Astrocyte (in vitro differentiated cells and primary cell): ENCODE measurements at regions not wholly inside any gene's neighbourhood (a gene's known extent, or its start where the extent isn't known, plus 50 kb on each side); places are given as distances from the start of the nearest gene placed in this dataset.

Source experiments
- DNase-seq: peaks from one replicate; pipeline ENCODE4 v3.0.0-alpha.2; 2010; ENCODE audit warnings: low read depth
- FAIRE-seq: peaks from 2 replicates; lab custom pipeline; 2011; peaks lifted over from hg19 to GRCh38; lab: Jason Lieb, UNC
- H2AFZ ChIP-seq: 2 replicates; pipeline ENCODE4 v1.6.0; 2012; ENCODE audit warnings: low read depth, low read length, inconsistent platforms
- H3K27ac ChIP-seq: 2 replicates; pipeline ENCODE4 v1.5.1; 2011; ENCODE audit warnings: low read depth, low read length, inconsistent platforms
- H3K27me3 ChIP-seq: 2 replicates; pipeline ENCODE4 v1.6.0; 2011; ENCODE audit warnings: low read length, inconsistent platforms; ENCODE audit not compliant: insufficient read depth
- H3K36me3 ChIP-seq: 2 replicates; pipeline ENCODE4 v1.5.1; 2011; ENCODE audit warnings: low read length, inconsistent platforms; ENCODE audit not compliant: insufficient read depth
- H3K4me1 ChIP-seq: 2 replicates; pipeline ENCODE4 v1.5.1; 2011; ENCODE audit warnings: low read length, inconsistent platforms; ENCODE audit not compliant: insufficient read depth
- H3K4me2 ChIP-seq: 2 replicates; pipeline ENCODE4 v1.6.0; 2012; ENCODE audit warnings: low read length, inconsistent platforms
- H3K4me3 ChIP-seq: 2 replicates; pipeline ENCODE4 v1.5.1; 2011; ENCODE audit warnings: low read depth, mild to moderate bottlenecking, low read length, inconsistent platforms; ENCODE audit not compliant: insufficient read depth
- H3K79me2 ChIP-seq: 2 replicates; pipeline ENCODE4 v1.6.0; 2012; ENCODE audit warnings: mild to moderate bottlenecking, low read length, inconsistent platforms; ENCODE audit not compliant: insufficient read depth
- H3K9ac ChIP-seq: 2 replicates; pipeline ENCODE4 v1.6.0; 2012; ENCODE audit warnings: mild to moderate bottlenecking, low read length, inconsistent platforms
- H3K9me3 ChIP-seq: 2 replicates; pipeline ENCODE4 v1.5.1; 2012; ENCODE audit warnings: low read depth, mild to moderate bottlenecking, low read length, inconsistent platforms; ENCODE audit not compliant: insufficient read depth
- H4K20me1 ChIP-seq: 2 replicates; pipeline ENCODE4 v1.6.0; 2012; ENCODE audit warnings: low read length, inconsistent platforms; ENCODE audit not compliant: insufficient read depth
- H3K27ac Mint-ChIP-seq: one replicate; pipeline ENCODE4 v1.8.0; 2021; ENCODE audit warnings: mild to moderate bottlenecking, mixed read lengths; ENCODE audit not compliant: unreplicated experiment
- H3K27me3 Mint-ChIP-seq: one replicate; pipeline ENCODE4 v1.8.0; 2021; ENCODE audit warnings: low read depth, mixed read lengths; ENCODE audit not compliant: unreplicated experiment
- H3K36me3 Mint-ChIP-seq: one replicate; pipeline ENCODE4 v1.8.0; 2021; ENCODE audit warnings: low read depth, mixed read lengths; ENCODE audit not compliant: unreplicated experiment
- H3K4me1 Mint-ChIP-seq: one replicate; pipeline ENCODE4 v1.8.0; 2021; ENCODE audit warnings: low read depth, mixed read lengths; ENCODE audit not compliant: unreplicated experiment
- H3K4me3 Mint-ChIP-seq: one replicate; pipeline ENCODE4 v1.8.0; 2021; ENCODE audit warnings: mild to moderate bottlenecking, moderate library complexity, mixed read lengths; ENCODE audit not compliant: unreplicated experiment
- H3K9me3 Mint-ChIP-seq: one replicate; pipeline ENCODE4 v1.8.0; 2021; ENCODE audit warnings: mild to moderate bottlenecking, mixed read lengths; ENCODE audit not compliant: unreplicated experiment
- EZH2 ChIP-seq: IDR thresholded peaks from 2 replicates; pipeline ENCODE4 v1.6.1; 2012; ENCODE audit warnings: mild to moderate bottlenecking, low read length, inconsistent platforms; ENCODE audit not compliant: insufficient read depth
- TF ChIP-seq, protein P1 (sequence below): IDR thresholded peaks from 2 replicates; pipeline ENCODE4 v1.5.1; 2011; ENCODE audit warnings: low read depth, mild to moderate bottlenecking, inconsistent platforms, low read length, moderate library complexity; ENCODE audit not compliant: insufficient read depth

DNA sequence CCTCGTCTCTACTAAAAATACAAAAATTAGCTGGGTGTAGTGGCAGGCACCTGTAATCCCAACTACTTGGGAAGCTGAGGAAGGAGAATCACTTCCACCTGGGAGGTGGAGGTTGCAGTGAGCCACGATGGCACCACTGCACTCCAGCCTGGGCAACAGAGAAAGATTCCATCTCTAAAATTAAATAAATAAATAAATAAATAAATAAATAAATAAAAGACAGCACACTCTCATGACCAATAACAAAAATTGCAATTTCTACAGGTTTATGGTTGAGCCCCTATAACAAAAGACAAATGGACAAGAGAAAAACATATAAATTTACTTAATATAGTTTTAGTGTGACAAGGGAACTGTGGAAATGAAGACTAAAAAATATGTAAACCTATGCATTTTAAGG is 384.1 kb downstream of the CDH19 start:
- Histone ChIP-seq H3K27me3 (no peaks in the 10 kb centered on the region), H3K9me3 (no peaks in the 10 kb centered on the region), H3K36me3 (no peaks in the 10 kb centered on the region), H3K4me2 (no peak overlapping the region), H3K9ac (no peak overlapping the region), H3K79me2 (no peaks in the 10 kb centered on the region), H3K27ac (no peak overlapping the region), H2AFZ (no peak overlapping the region), H4K20me1 (no peaks in the 10 kb centered on the region), H3K4me3 (no peak overlapping the region), H3K4me1 (no peaks in the 10 kb centered on the region)
- Mint-ChIP-seq H3K4me3 (no peak overlapping the region), H3K9me3 (no peaks in the 10 kb centered on the region), H3K36me3 (no peaks in the 10 kb centered on the region), H3K27me3 (no peaks in the 10 kb centered on the region), H3K4me1 (no peaks in the 10 kb centered on the region), H3K27ac (no peak overlapping the region)
- DNase-seq (no peak), FAIRE-seq (no peak)
- no peak for TF ChIP-seq EZH2
- TF ChIP-seq, protein P1, sequence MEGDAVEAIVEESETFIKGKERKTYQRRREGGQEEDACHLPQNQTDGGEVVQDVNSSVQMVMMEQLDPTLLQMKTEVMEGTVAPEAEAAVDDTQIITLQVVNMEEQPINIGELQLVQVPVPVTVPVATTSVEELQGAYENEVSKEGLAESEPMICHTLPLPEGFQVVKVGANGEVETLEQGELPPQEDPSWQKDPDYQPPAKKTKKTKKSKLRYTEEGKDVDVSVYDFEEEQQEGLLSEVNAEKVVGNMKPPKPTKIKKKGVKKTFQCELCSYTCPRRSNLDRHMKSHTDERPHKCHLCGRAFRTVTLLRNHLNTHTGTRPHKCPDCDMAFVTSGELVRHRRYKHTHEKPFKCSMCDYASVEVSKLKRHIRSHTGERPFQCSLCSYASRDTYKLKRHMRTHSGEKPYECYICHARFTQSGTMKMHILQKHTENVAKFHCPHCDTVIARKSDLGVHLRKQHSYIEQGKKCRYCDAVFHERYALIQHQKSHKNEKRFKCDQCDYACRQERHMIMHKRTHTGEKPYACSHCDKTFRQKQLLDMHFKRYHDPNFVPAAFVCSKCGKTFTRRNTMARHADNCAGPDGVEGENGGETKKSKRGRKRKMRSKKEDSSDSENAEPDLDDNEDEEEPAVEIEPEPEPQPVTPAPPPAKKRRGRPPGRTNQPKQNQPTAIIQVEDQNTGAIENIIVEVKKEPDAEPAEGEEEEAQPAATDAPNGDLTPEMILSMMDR = no peak

DNA sequence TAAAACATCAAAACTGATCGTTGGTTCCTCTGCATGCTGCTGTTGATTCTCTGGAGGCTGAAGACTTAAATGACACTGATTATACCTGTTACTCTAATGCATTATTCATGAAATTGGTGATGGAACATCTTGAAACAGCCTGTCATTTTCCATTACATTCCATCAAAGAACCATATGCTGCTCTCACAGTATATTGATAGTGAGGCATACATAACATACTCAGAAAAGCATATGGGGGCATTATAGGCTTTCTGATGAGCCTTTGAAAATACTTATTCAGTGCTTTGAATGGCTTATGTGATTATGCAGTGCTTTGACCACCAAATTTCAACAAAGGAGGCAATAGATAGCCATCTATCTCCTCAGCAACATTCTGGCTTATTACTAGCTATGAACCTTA is 392.1 kb downstream of the CDH19 start:
- Mint-ChIP-seq H3K4me3 (no peak overlapping the region), H3K9me3 (no peaks in the 10 kb centered on the region), H3K27ac (no peak overlapping the region), H3K36me3 (no peaks in the 10 kb centered on the region), H3K27me3 (no peaks in the 10 kb centered on the region), H3K4me1 (no peaks in the 10 kb centered on the region)
- H3K27ac ChIP-seq = no peak overlapping the region
- H3K9me3 ChIP-seq = no peaks in the 10 kb centered on the region
- H3K4me1 ChIP-seq = no peaks in the 10 kb centered on the region
- no peaks in the 10 kb centered on the region for H3K36me3 ChIP-seq
- H4K20me1 ChIP-seq = no peaks in the 10 kb centered on the region
- H3K4me3 ChIP-seq = no peak overlapping the region
- no peak for DNase-seq
- H2AFZ ChIP-seq = no peak overlapping the region
- H3K9ac ChIP-seq = no peak overlapping the region
- no peak overlapping the region for H3K4me2 ChIP-seq
- TF ChIP-seq EZH2 = no peak
- TF ChIP-seq, protein P1 = no peak
- no peak for FAIRE-seq
- H3K27me3 ChIP-seq = no peaks in the 10 kb centered on the region
- H3K79me2 ChIP-seq = no peaks in the 10 kb centered on the region

DNA sequence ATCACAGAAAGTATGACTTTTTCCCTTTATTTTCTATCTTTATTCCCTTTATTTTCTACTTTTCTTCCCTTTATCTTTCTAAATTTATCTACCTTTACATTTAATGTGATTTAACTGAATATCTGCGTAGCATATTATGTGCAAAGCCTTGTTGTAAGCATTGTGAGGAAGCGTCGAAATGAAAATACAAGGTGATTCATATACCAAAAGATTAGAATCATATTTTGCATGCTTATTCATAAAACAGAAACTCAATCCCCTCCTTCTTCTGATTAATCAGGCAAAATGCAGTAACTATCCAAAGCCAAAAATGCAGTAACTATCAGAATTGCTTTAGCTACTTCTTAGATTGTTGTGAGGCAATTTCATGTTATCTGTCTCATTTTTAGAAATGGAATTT is 393.0 kb downstream of the CDH19 start:
- Mint-ChIP-seq H3K27me3 (no peaks in the 10 kb centered on the region), H3K27ac (no peak overlapping the region), H3K9me3 (no peaks in the 10 kb centered on the region), H3K4me3 (no peak overlapping the region), H3K36me3 (no peaks in the 10 kb centered on the region), H3K4me1 (no peaks in the 10 kb centered on the region)
- no peak overlapping the region for H2AFZ ChIP-seq
- H3K4me2 ChIP-seq = no peak overlapping the region
- DNase-seq (no peak), FAIRE-seq (no peak)
- no peaks in the 10 kb centered on the region for H4K20me1 ChIP-seq
- no peak overlapping the region for H3K4me3 ChIP-seq
- H3K9me3 ChIP-seq = no peaks in the 10 kb centered on the region
- no peak overlapping the region for H3K9ac ChIP-seq
- TF ChIP-seq, protein P1 = no peak
- TF ChIP-seq EZH2 = no peak
- H3K27me3 ChIP-seq = no peaks in the 10 kb centered on the region
- no peaks in the 10 kb centered on the region for H3K4me1 ChIP-seq
- H3K79me2 ChIP-seq = no peaks in the 10 kb centered on the region
- H3K36me3 ChIP-seq = no peaks in the 10 kb centered on the region
- H3K27ac ChIP-seq = no peak overlapping the region
